ENCODE measurements at regions not wholly inside any gene's neighbourhood (a gene's known extent, or its start where the extent isn't known, plus 50 kb on each side); places are given as distances from the start of the nearest gene placed in this dataset.

DNA sequence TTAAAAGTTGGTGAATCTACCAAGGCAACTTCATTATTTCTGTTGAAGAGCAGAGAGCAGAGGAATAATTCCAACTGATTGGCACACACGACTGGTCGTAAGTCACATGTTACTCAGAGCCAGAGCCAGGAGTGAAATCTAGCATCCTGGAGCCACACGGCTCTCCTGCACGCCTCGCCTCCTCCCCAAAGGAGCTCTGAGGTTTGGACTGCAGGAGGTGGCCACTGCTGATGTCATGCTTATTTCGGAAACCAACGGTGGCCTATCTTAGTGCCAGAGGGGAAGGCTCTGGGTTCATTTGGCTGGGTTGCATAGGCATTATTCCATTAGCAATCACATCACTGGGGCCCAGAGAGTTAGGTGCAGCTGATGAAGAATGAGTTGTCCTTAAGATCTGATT lies 123.5 kb upstream of the RALGAPA2 start:
- H3K4me1 ChIP-seq: peaks cover 0 to 7% (median 4%) of the 10 kb centered on the region in 9 donors
- no peak for DNase-seq
- intact Hi-C loops (cut with DNase I): loop anchor here in 6 of 10 donors (2.0 to 10.0 kb wide), 8 partner anchors 399 to 779 kb away; no protein-coding TSS in a partner anchor
- no peak overlapping the region for H3K27ac ChIP-seq
- peaks cover 0 to 44% (median 24%) of the 10 kb centered on the region in 7 donors for H3K27me3 ChIP-seq
- ATAC-seq: no peak
- WGBS, 2 donors: 45 to 49% methylated on average over 7 of the region's 7 CpGs
- no peak overlapping the region for H3K4me3 ChIP-seq
- H3K9me3 ChIP-seq: no peaks in the 10 kb centered on the region
- TF ChIP-seq, protein P1, sequence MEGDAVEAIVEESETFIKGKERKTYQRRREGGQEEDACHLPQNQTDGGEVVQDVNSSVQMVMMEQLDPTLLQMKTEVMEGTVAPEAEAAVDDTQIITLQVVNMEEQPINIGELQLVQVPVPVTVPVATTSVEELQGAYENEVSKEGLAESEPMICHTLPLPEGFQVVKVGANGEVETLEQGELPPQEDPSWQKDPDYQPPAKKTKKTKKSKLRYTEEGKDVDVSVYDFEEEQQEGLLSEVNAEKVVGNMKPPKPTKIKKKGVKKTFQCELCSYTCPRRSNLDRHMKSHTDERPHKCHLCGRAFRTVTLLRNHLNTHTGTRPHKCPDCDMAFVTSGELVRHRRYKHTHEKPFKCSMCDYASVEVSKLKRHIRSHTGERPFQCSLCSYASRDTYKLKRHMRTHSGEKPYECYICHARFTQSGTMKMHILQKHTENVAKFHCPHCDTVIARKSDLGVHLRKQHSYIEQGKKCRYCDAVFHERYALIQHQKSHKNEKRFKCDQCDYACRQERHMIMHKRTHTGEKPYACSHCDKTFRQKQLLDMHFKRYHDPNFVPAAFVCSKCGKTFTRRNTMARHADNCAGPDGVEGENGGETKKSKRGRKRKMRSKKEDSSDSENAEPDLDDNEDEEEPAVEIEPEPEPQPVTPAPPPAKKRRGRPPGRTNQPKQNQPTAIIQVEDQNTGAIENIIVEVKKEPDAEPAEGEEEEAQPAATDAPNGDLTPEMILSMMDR (IDR thresholded peaks at IDR 0.05): no peak
- H3K36me3 ChIP-seq: no peaks in the 10 kb centered on the region

DNA sequence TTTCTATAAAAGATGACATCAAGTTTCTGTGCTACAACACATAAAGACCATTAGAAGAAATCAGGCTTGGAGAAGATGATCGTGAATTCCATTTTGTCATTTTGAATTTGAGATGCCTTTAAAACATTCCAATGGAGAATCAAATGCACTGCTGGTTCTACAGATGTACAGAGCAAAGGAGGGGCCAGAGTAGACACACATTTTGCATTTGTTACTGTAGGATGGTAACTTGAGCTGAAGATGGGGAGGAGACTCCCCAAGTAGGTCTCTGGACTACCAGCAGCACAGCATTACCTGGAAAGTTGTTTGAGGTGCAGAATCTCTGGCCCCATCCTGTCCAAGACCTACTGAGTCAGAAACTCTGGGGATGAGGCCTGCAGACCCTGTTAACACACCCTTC lies 121.6 kb upstream of the RALGAPA2 start:
- no peak for DNase-seq
- H3K27me3 ChIP-seq: peaks cover 0 to 39% (median 24%) of the 10 kb centered on the region in 7 donors
- WGBS, 2 donors: 88 to 94% methylated on average over 1 of the region's 1 CpG
- H3K4me1 ChIP-seq: peaks cover 0 to 7% (median 4%) of the 10 kb centered on the region in 9 donors
- H3K4me3 ChIP-seq: no peak overlapping the region
- no peak for ATAC-seq
- H3K27ac ChIP-seq: no peak overlapping the region
- H3K36me3 ChIP-seq: no peaks in the 10 kb centered on the region
- TF ChIP-seq, protein P1 (IDR thresholded peaks at IDR 0.05): no peak
- intact Hi-C loops (cut with DNase I): loop anchor here in 3 of 10 donors (10.0 kb wide), 4 partner anchors 401 to 781 kb away; no protein-coding TSS in a partner anchor
- no peaks in the 10 kb centered on the region for H3K9me3 ChIP-seq

DNA sequence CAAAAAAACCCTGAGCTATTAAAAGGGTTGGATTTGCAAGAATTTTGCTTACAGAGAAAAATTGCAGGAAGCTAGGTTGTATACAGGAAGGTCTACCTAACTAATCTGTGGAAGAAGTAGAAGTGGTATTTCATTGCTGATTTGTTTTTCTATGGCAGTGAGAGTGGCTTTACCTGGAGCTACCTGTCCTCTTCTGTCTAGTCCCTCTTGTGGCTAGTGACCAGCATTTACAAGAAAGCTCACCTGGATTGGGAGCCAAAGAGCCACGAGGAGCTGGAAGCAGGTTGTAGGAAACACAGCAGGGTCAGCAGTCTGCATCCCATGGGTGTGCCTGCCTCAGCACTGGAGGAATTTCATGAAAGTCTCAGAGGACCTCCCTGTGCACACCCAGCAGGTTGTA lies 120.3 kb upstream of the RALGAPA2 start:
- intact Hi-C loops (cut with DNase I): loop anchor here in 3 of 10 donors (10.0 kb wide), 4 partner anchors 402 to 782 kb away; no protein-coding TSS in a partner anchor
- Histone ChIP-seq H3K27ac (no peak overlapping the region), H3K36me3 (no peaks in the 10 kb centered on the region), H3K27me3 (peaks cover 0 to 31% (median 16%) of the 10 kb centered on the region in 7 donors), H3K9me3 (no peaks in the 10 kb centered on the region), H3K4me1 (peaks cover 0 to 5% (median 2%) of the 10 kb centered on the region in 9 donors), H3K4me3 (no peak overlapping the region)
- DNase-seq (no peak), ATAC-seq (no peak)
- TF ChIP-seq, protein P1 (IDR thresholded peaks at IDR 0.05): no peak
- WGBS, 2 donors: 36 to 57% methylated on average over 1 of the region's 1 CpG

DNA sequence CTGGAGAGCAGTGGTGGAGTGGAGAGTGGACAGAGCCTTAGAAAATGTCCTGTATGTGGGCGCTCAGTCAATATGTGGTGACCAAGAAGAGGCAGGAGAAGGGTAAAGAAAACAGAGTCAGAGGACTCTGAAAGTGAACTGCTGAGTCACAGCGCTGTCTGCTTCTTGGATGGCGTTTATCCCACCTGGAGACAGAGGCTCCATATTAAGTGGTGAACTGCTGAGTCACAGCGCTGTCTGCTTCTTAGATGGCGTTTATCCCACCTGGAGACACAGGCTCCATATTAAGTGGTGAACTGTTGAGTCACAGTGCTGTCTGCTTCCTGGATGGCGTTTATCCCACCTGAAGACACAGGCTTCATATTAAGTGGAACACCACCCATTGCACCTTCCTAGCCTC lies 119.3 kb upstream of the RALGAPA2 start:
- Histone ChIP-seq H3K27ac (no peak overlapping the region), H3K36me3 (no peaks in the 10 kb centered on the region), H3K27me3 (peaks cover 0 to 24% (median 9%) of the 10 kb centered on the region in 7 donors), H3K9me3 (no peaks in the 10 kb centered on the region), H3K4me1 (no peaks in the 10 kb centered on the region), H3K4me3 (no peak overlapping the region)
- no peak for DNase-seq
- 88 to 92% methylated on average over 6 of the region's 6 CpGs for WGBS, 2 donors
- intact Hi-C loops (cut with DNase I): loop anchor here in 3 of 10 donors (10.0 kb wide), 4 partner anchors 403 to 783 kb away; no protein-coding TSS in a partner anchor
- no peak for ATAC-seq
- TF ChIP-seq, protein P1 (IDR thresholded peaks at IDR 0.05): no peak
